ENCODE measurements at regions not wholly inside any gene's neighbourhood (a gene's known extent, or its start where the extent isn't known, plus 50 kb on each side); places are given as distances from the start of the nearest gene placed in this dataset.

DNA sequence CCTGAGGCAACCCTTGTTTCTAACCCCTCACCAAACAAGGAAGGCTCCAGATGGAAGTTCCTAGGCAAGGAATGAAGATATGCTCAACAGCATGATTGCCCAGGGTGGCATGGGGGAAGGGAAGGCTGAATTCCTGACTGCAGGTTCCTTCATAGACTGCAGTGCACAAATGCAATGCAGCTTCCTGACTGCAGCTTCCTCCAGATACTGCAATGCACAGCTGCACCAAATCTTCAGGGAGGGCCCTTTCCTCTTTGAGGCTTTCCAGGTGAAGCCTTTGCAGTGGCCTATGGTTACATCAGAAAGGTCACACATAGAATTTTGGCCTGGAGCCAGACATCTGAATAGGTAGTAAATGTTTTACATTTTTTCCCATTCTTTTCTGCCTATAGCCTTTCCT lies 58.8 kb upstream of the DYNAP start:
- no peak for DNase-seq (ENCODE audit: low read depth in 2 of 2)

DNA sequence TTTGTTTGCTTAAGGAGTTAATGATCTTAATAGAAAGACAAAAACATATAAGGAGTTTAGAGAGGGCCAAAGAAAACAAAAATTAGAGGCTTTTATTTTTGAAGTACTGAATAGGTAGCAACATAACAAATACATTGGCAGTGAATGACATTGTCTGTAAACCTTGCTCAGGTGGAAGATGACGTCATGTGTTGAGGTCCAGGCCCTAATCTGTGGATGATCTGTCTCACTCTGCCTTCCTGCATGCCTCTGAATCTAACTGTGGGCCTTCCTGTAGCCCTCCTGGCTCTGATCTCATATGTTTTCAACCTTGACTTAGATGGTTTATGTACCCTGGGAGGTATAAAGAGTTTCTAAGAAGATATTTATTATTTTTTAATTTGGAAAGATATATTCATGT lies 58.1 kb upstream of the DYNAP start:
- DNase-seq (ENCODE audit: low read depth in 2 of 2), result no peak
